IMR-90 (cell line): ENCODE measurements at regions not wholly inside any gene's neighbourhood (a gene's known extent, or its start where the extent isn't known, plus 50 kb on each side); places are given as distances from the start of the nearest gene placed in this dataset.

Experiments used
- ATAC-seq: fragments of 200-7000 bp; cut with Tn5 transposase; 2 replicates; pipeline ENCODE4 v1.9.1; 2020; ENCODE audit warnings: low read depth, mild to moderate bottlenecking, moderate library complexity
- BruUV-seq: library from RNA; stranded (reverse); fragments of 400-500 nt; replicated peaks from 2 replicates; lab custom pipeline; 2021; lab: Mats Ljungman, UMichigan
- CTCF ChIA-PET: fragments of 300-600 bp; formaldehyde crosslinking; extraction: SDS; loops from one replicate; lab custom pipeline; 2021; ENCODE audit warnings: antibody characterized with exemption; lab: Yijun Ruan, JAX
- POLR2A ChIA-PET: fragments of 300-600 bp; sonication (Branson Sonifier 250); formaldehyde crosslinking; loops from one replicate; lab custom pipeline; 2022; ENCODE audit warnings: antibody characterized with exemption; ENCODE audit not compliant: unreplicated experiment; lab: Charles Lee
- DNase-seq: peaks from one replicate; pipeline ENCODE4 v3.0.0; 2013
- H2AFZ ChIP-seq: replicated peaks from 2 replicates; pipeline ENCODE3; 2013; ENCODE audit warnings: low read length, mild to moderate bottlenecking; ENCODE audit not compliant: poor library complexity
- H2AK5ac ChIP-seq: 2 replicates; pipeline ENCODE4 v1.6.1; 2013; ENCODE audit warnings: low read depth, low read length, inconsistent platforms
- H2AK9ac ChIP-seq: replicated peaks from 2 replicates; pipeline ENCODE3; 2013; ENCODE audit warnings: mild to moderate bottlenecking, low read depth, low read length, moderate library complexity; ENCODE audit not compliant: poor library complexity
- H2BK120ac ChIP-seq: 2 replicates; pipeline ENCODE4 v1.6.1; 2013; ENCODE audit warnings: low read depth, low read length, inconsistent platforms
- H2BK15ac ChIP-seq: 3 replicates; pipeline ENCODE4 v1.6.1; 2013; ENCODE audit warnings: low read depth, low read length, inconsistent platforms
- H2BK20ac ChIP-seq: 2 replicates; pipeline ENCODE4 v1.6.1; 2013; ENCODE audit warnings: low read depth, mild to moderate bottlenecking, inconsistent platforms, low read length, moderate library complexity
- H2BK5ac ChIP-seq: 2 replicates; pipeline ENCODE4 v1.6.1; 2013; ENCODE audit warnings: mild to moderate bottlenecking, low read depth, low read length, inconsistent platforms; ENCODE audit not compliant: poor library complexity, severe bottlenecking
- H3K14ac ChIP-seq: replicated peaks from 2 replicates; pipeline ENCODE4 v1.6.1; 2013; ENCODE audit warnings: low read depth, low read length, inconsistent platforms
- H3K18ac ChIP-seq: 2 replicates; pipeline ENCODE4 v1.6.1; 2013; ENCODE audit warnings: low read depth, low read length, control low read depth
- H3K23ac ChIP-seq: 2 replicates; pipeline ENCODE4 v1.6.1; 2013; ENCODE audit warnings: low read depth, low read length, inconsistent platforms
- H3K27ac ChIP-seq: 2 replicates; pipeline ENCODE4 v1.5.1; 2013; ENCODE audit warnings: mild to moderate bottlenecking, control low read depth, low read length; ENCODE audit not compliant: insufficient read depth
- H3K27me3 ChIP-seq: 2 replicates; pipeline ENCODE4 v1.6.1; 2013; ENCODE audit warnings: low read length; ENCODE audit not compliant: control insufficient read depth, insufficient read depth
- H3K36me3 ChIP-seq: 2 replicates; pipeline ENCODE4 v1.6.1; 2013; ENCODE audit warnings: low read length, mixed read lengths; ENCODE audit not compliant: control insufficient read depth, insufficient read depth
- H3K4ac ChIP-seq: 2 replicates; pipeline ENCODE4 v1.6.1; 2013; ENCODE audit warnings: low read depth, low read length, inconsistent platforms
- H3K4me1 ChIP-seq: 2 replicates; pipeline ENCODE4 v1.6.1; 2013; ENCODE audit warnings: low read length, mixed read lengths; ENCODE audit not compliant: control insufficient read depth, insufficient read depth
- H3K4me2 ChIP-seq: 2 replicates; pipeline ENCODE4 v1.6.1; 2013; ENCODE audit warnings: low read depth, mild to moderate bottlenecking, control low read depth, low read length, moderate library complexity
- H3K4me3 ChIP-seq: 2 replicates; pipeline ENCODE4 v1.5.1; 2013; ENCODE audit warnings: low read depth, mild to moderate bottlenecking, control low read depth, low read length, moderate library complexity; ENCODE audit not compliant: insufficient read depth
- H3K56ac ChIP-seq: 2 replicates; pipeline ENCODE4 v1.6.1; 2013; ENCODE audit warnings: low read length, inconsistent platforms; ENCODE audit not compliant: insufficient read depth; ENCODE audit errors: extremely low read depth
- H3K79me1 ChIP-seq, 2 experiments: 2 replicates each; pipeline ENCODE4 v1.6.1; 2013; ENCODE audit warnings: low read length in 2 of 2, inconsistent platforms in 1 of 2, low read depth in 1 of 2
- H3K9ac ChIP-seq: 2 replicates; pipeline ENCODE4 v1.6.1; 2013; ENCODE audit warnings: low read depth, low read length, control low read depth
- H3K9me1 ChIP-seq: 2 replicates; pipeline ENCODE4 v1.6.1; 2013; ENCODE audit warnings: low read length, inconsistent platforms; ENCODE audit not compliant: insufficient read depth
- H3K9me3 ChIP-seq: 2 replicates; pipeline ENCODE4 v1.6.1; 2013; ENCODE audit warnings: low read length; ENCODE audit not compliant: control insufficient read depth, insufficient read depth
- H4K20me1 ChIP-seq: 2 replicates; pipeline ENCODE4 v1.6.1; 2013; ENCODE audit warnings: low read length, inconsistent platforms; ENCODE audit not compliant: insufficient read depth
- H4K5ac ChIP-seq: 2 replicates; pipeline ENCODE4 v1.6.1; 2013; ENCODE audit warnings: mild to moderate bottlenecking, low read depth, low read length, control low read depth
- H4K8ac ChIP-seq, 2 experiments: 2 replicates each; pipeline ENCODE4 v1.6.1; 2013; ENCODE audit warnings: low read depth in 2 of 2, low read length in 2 of 2, control low read depth in 1 of 2, inconsistent platforms in 1 of 2
- H4K91ac ChIP-seq: 2 replicates; pipeline ENCODE4 v1.6.1; 2013; ENCODE audit warnings: low read depth, low read length, inconsistent platforms; ENCODE audit not compliant: insufficient read depth
- BHLHE40 ChIP-seq: fragments of 150-350 bp; IDR thresholded peaks from 2 replicates; pipeline ENCODE4 v1.6.1; 2016; ENCODE audit warnings: mild to moderate bottlenecking, low read depth, low read length
- CEBPB ChIP-seq: IDR thresholded peaks from 2 replicates; pipeline ENCODE4 v1.6.1; 2012; ENCODE audit warnings: low read depth, low read length, improper control_type of control experiment
- CHD1 ChIP-seq: IDR thresholded peaks from 2 replicates; pipeline ENCODE4 v1.6.1; 2012; ENCODE audit warnings: low read depth, low read length, improper control_type of control experiment
- CTCF ChIP-seq: conservative IDR thresholded peaks from 2 replicates; pipeline ENCODE4 v1.5.1; 2012; ENCODE audit warnings: mild to moderate bottlenecking, low read depth, low read length, improper control_type of control experiment
- MAFK ChIP-seq: IDR thresholded peaks from 2 replicates; pipeline ENCODE4 v1.6.1; 2012; ENCODE audit warnings: low read depth, low read length, improper control_type of control experiment
- NFE2L2 ChIP-seq: fragments of 150-350 bp; IDR thresholded peaks from 2 replicates; pipeline ENCODE4 v1.6.1; 2016; ENCODE audit warnings: low read depth, mild to moderate bottlenecking, low read length
- RCOR1 ChIP-seq: IDR thresholded peaks from 2 replicates; pipeline ENCODE4 v1.6.1; 2012; ENCODE audit warnings: mild to moderate bottlenecking, low read length, improper control_type of control experiment; ENCODE audit not compliant: insufficient replicate concordance
- SMC3 ChIP-seq: fragments of 150-350 bp; IDR thresholded peaks from 2 replicates; pipeline ENCODE4 v1.6.1; 2016; ENCODE audit warnings: low read depth, mild to moderate bottlenecking, antibody characterized with exemption, low read length, moderate library complexity
- USF2 ChIP-seq: fragments of 150-350 bp; IDR thresholded peaks from 2 replicates; pipeline ENCODE4 v1.6.1; 2017; ENCODE audit warnings: mild to moderate bottlenecking, antibody characterized with exemption, low read length, low read depth
- WGBS, 2 experiments: methylation state at CpG; one replicate each; pipeline versions ENCODE4 v1.1.5 to v1.1.7; 2013; ENCODE audit warnings: missing lambda C conversion rate in 2 of 2; ENCODE audit not compliant: insufficient read length in 1 of 2; ENCODE audit errors: extremely low coverage in 2 of 2; 5-methylcytosine and 5-hydroxymethylcytosine counted together
- dilution Hi-C: fragments of 300-500 bp; cut with HindIII; formaldehyde crosslinking; loops from one replicate; pipeline ENCODE4 v1.14.3; 2018; ENCODE audit warnings: low sequenced_read_pairs; ENCODE audit not compliant: unreplicated experiment
- in situ Hi-C: fragments of 300-500 bp; cut with MboI; formaldehyde crosslinking; loops from 3 replicates; pipeline ENCODE4 v1.14.3; 2019; ENCODE audit warnings: low sequenced_read_pairs, inconsistent platforms, mixed read lengths
- intact Hi-C: fragments of 100-400 bp; cut with micrococcal nuclease; formaldehyde crosslinking; loops from 2 replicates; pipeline ENCODE4 v1.10.0; 2022

- no peak overlapping the region for H4K5ac ChIP-seq
- ChIA-PET POLR2A (no interaction called here), CTCF (no interaction called here)
- H4K91ac ChIP-seq, result no peak overlapping the region
- no peak overlapping the region for H3K18ac ChIP-seq
- no peak overlapping the region for H2AK5ac ChIP-seq
- no peaks in the 10 kb centered on the region for H3K4me1 ChIP-seq
- no peak overlapping the region for H3K14ac ChIP-seq
- H4K8ac ChIP-seq, result no peak overlapping the region
- no peaks in the 10 kb centered on the region for H3K27me3 ChIP-seq
- no peak overlapping the region for H2BK20ac ChIP-seq
- no peak overlapping the region for H2AFZ ChIP-seq
- no peak overlapping the region for H3K9ac ChIP-seq
- DNase-seq (no peak), ATAC-seq (no peak)
- H2BK120ac ChIP-seq, result no peak overlapping the region
- WGBS, 2 experiments, result no CpG with 5 or more reads among the region's 4 CpGs
- no TSS peak for BruUV-seq
- H3K9me3 ChIP-seq, result no peaks in the 10 kb centered on the region
- H3K23ac ChIP-seq, result no peak overlapping the region
- no peak overlapping the region for H3K4ac ChIP-seq
- H3K79me1 ChIP-seq, result no peaks in the 10 kb centered on the region
- H2BK15ac ChIP-seq, result no peak overlapping the region
- H3K56ac ChIP-seq, result no peak overlapping the region
- H3K9me1 ChIP-seq, result no peaks in the 10 kb centered on the region
- no peak overlapping the region for H2BK5ac ChIP-seq
- H2AK9ac ChIP-seq, result no peak overlapping the region
- intact Hi-C loops (no loop called here), in situ Hi-C loops (no loop called here), dilution Hi-C loops (no loop called here)
- no peak overlapping the region for H3K4me2 ChIP-seq
- no peaks in the 10 kb centered on the region for H3K36me3 ChIP-seq
- H4K20me1 ChIP-seq, result no peaks in the 10 kb centered on the region
- TF ChIP-seq RCOR1, result no peak
- TF ChIP-seq NFE2L2, result no peak
- TF ChIP-seq BHLHE40, result no peak
- TF ChIP-seq CEBPB, result no peak
- TF ChIP-seq USF2, result no peak
- no peak for TF ChIP-seq CHD1
- TF ChIP-seq SMC3, result no peak
- no peak for TF ChIP-seq CTCF
- TF ChIP-seq MAFK, result no peak
- no peak overlapping the region for H3K4me3 ChIP-seq
- no peak overlapping the region for H3K27ac ChIP-seq
These were observed 357.8 kb upstream of the USP9Y start for GRCh38 chrY:12343211-12343610.
